IMR-90 (cell line): ENCODE measurements at regions not wholly inside any gene's neighbourhood (a gene's known extent, or its start where the extent isn't known, plus 50 kb on each side); places are given as distances from the start of the nearest gene placed in this dataset.

Experiments
- ATAC-seq: fragments of 200-7000 bp; cut with Tn5 transposase; 2 replicates; pipeline ENCODE4 v1.9.1; 2020; ENCODE audit warnings: low read depth, mild to moderate bottlenecking, moderate library complexity
- BruUV-seq: library from RNA; stranded (reverse); fragments of 400-500 nt; replicated peaks from 2 replicates; lab custom pipeline; 2021; lab: Mats Ljungman, UMichigan
- CTCF ChIA-PET: fragments of 300-600 bp; formaldehyde crosslinking; extraction: SDS; loops from one replicate; lab custom pipeline; 2021; ENCODE audit warnings: antibody characterized with exemption; lab: Yijun Ruan, JAX
- POLR2A ChIA-PET: fragments of 300-600 bp; sonication (Branson Sonifier 250); formaldehyde crosslinking; loops from one replicate; lab custom pipeline; 2022; ENCODE audit warnings: antibody characterized with exemption; ENCODE audit not compliant: unreplicated experiment; lab: Charles Lee
- DNase-seq: peaks from one replicate; pipeline ENCODE4 v3.0.0; 2013
- H2AFZ ChIP-seq: replicated peaks from 2 replicates; pipeline ENCODE3; 2013; ENCODE audit warnings: low read length, mild to moderate bottlenecking; ENCODE audit not compliant: poor library complexity
- H2AK5ac ChIP-seq: 2 replicates; pipeline ENCODE4 v1.6.1; 2013; ENCODE audit warnings: low read depth, low read length, inconsistent platforms
- H2AK9ac ChIP-seq: replicated peaks from 2 replicates; pipeline ENCODE3; 2013; ENCODE audit warnings: mild to moderate bottlenecking, low read depth, low read length, moderate library complexity; ENCODE audit not compliant: poor library complexity
- H2BK120ac ChIP-seq: 2 replicates; pipeline ENCODE4 v1.6.1; 2013; ENCODE audit warnings: low read depth, low read length, inconsistent platforms
- H2BK15ac ChIP-seq: 3 replicates; pipeline ENCODE4 v1.6.1; 2013; ENCODE audit warnings: low read depth, low read length, inconsistent platforms
- H2BK20ac ChIP-seq: 2 replicates; pipeline ENCODE4 v1.6.1; 2013; ENCODE audit warnings: low read depth, mild to moderate bottlenecking, inconsistent platforms, low read length, moderate library complexity
- H2BK5ac ChIP-seq: 2 replicates; pipeline ENCODE4 v1.6.1; 2013; ENCODE audit warnings: mild to moderate bottlenecking, low read depth, low read length, inconsistent platforms; ENCODE audit not compliant: poor library complexity, severe bottlenecking
- H3K14ac ChIP-seq: replicated peaks from 2 replicates; pipeline ENCODE4 v1.6.1; 2013; ENCODE audit warnings: low read depth, low read length, inconsistent platforms
- H3K18ac ChIP-seq: 2 replicates; pipeline ENCODE4 v1.6.1; 2013; ENCODE audit warnings: low read depth, low read length, control low read depth
- H3K23ac ChIP-seq: 2 replicates; pipeline ENCODE4 v1.6.1; 2013; ENCODE audit warnings: low read depth, low read length, inconsistent platforms
- H3K27ac ChIP-seq: 2 replicates; pipeline ENCODE4 v1.5.1; 2013; ENCODE audit warnings: mild to moderate bottlenecking, control low read depth, low read length; ENCODE audit not compliant: insufficient read depth
- H3K27me3 ChIP-seq: 2 replicates; pipeline ENCODE4 v1.6.1; 2013; ENCODE audit warnings: low read length; ENCODE audit not compliant: control insufficient read depth, insufficient read depth
- H3K36me3 ChIP-seq: 2 replicates; pipeline ENCODE4 v1.6.1; 2013; ENCODE audit warnings: low read length, mixed read lengths; ENCODE audit not compliant: control insufficient read depth, insufficient read depth
- H3K4ac ChIP-seq: 2 replicates; pipeline ENCODE4 v1.6.1; 2013; ENCODE audit warnings: low read depth, low read length, inconsistent platforms
- H3K4me1 ChIP-seq: 2 replicates; pipeline ENCODE4 v1.6.1; 2013; ENCODE audit warnings: low read length, mixed read lengths; ENCODE audit not compliant: control insufficient read depth, insufficient read depth
- H3K4me2 ChIP-seq: 2 replicates; pipeline ENCODE4 v1.6.1; 2013; ENCODE audit warnings: low read depth, mild to moderate bottlenecking, control low read depth, low read length, moderate library complexity
- H3K4me3 ChIP-seq: 2 replicates; pipeline ENCODE4 v1.5.1; 2013; ENCODE audit warnings: low read depth, mild to moderate bottlenecking, control low read depth, low read length, moderate library complexity; ENCODE audit not compliant: insufficient read depth
- H3K56ac ChIP-seq: 2 replicates; pipeline ENCODE4 v1.6.1; 2013; ENCODE audit warnings: low read length, inconsistent platforms; ENCODE audit not compliant: insufficient read depth; ENCODE audit errors: extremely low read depth
- H3K79me1 ChIP-seq, 2 experiments: 2 replicates each; pipeline ENCODE4 v1.6.1; 2013; ENCODE audit warnings: low read length in 2 of 2, inconsistent platforms in 1 of 2, low read depth in 1 of 2
- H3K9ac ChIP-seq: 2 replicates; pipeline ENCODE4 v1.6.1; 2013; ENCODE audit warnings: low read depth, low read length, control low read depth
- H3K9me1 ChIP-seq: 2 replicates; pipeline ENCODE4 v1.6.1; 2013; ENCODE audit warnings: low read length, inconsistent platforms; ENCODE audit not compliant: insufficient read depth
- H3K9me3 ChIP-seq: 2 replicates; pipeline ENCODE4 v1.6.1; 2013; ENCODE audit warnings: low read length; ENCODE audit not compliant: control insufficient read depth, insufficient read depth
- H4K20me1 ChIP-seq: 2 replicates; pipeline ENCODE4 v1.6.1; 2013; ENCODE audit warnings: low read length, inconsistent platforms; ENCODE audit not compliant: insufficient read depth
- H4K5ac ChIP-seq: 2 replicates; pipeline ENCODE4 v1.6.1; 2013; ENCODE audit warnings: mild to moderate bottlenecking, low read depth, low read length, control low read depth
- H4K8ac ChIP-seq, 2 experiments: 2 replicates each; pipeline ENCODE4 v1.6.1; 2013; ENCODE audit warnings: low read depth in 2 of 2, low read length in 2 of 2, control low read depth in 1 of 2, inconsistent platforms in 1 of 2
- H4K91ac ChIP-seq: 2 replicates; pipeline ENCODE4 v1.6.1; 2013; ENCODE audit warnings: low read depth, low read length, inconsistent platforms; ENCODE audit not compliant: insufficient read depth
- CEBPB ChIP-seq: IDR thresholded peaks from 2 replicates; pipeline ENCODE4 v1.6.1; 2012; ENCODE audit warnings: low read depth, low read length, improper control_type of control experiment
- ELK1 ChIP-seq: fragments of 150-350 bp; IDR thresholded peaks from 2 replicates; pipeline ENCODE4 v1.6.1; 2016; ENCODE audit warnings: low read depth, mild to moderate bottlenecking, low read length, moderate library complexity, borderline replicate concordance
- MAFK ChIP-seq: IDR thresholded peaks from 2 replicates; pipeline ENCODE4 v1.6.1; 2012; ENCODE audit warnings: low read depth, low read length, improper control_type of control experiment
- MXI1 ChIP-seq: IDR thresholded peaks from 2 replicates; pipeline ENCODE4 v1.6.1; 2012; ENCODE audit warnings: low read depth, mild to moderate bottlenecking, low read length, moderate library complexity, borderline replicate concordance
- POLR2A ChIP-seq: IDR thresholded peaks from 2 replicates; pipeline ENCODE4 v1.6.1; 2012; ENCODE audit warnings: mild to moderate bottlenecking, low read depth, low read length
- SMC3 ChIP-seq: fragments of 150-350 bp; IDR thresholded peaks from 2 replicates; pipeline ENCODE4 v1.6.1; 2016; ENCODE audit warnings: low read depth, mild to moderate bottlenecking, antibody characterized with exemption, low read length, moderate library complexity
- WGBS, 2 experiments: methylation state at CpG; one replicate each; pipeline versions ENCODE4 v1.1.5 to v1.1.7; 2013; ENCODE audit warnings: missing lambda C conversion rate in 2 of 2; ENCODE audit not compliant: insufficient read length in 1 of 2; ENCODE audit errors: extremely low coverage in 2 of 2; 5-methylcytosine and 5-hydroxymethylcytosine counted together
- dilution Hi-C: fragments of 300-500 bp; cut with HindIII; formaldehyde crosslinking; loops from one replicate; pipeline ENCODE4 v1.14.3; 2018; ENCODE audit warnings: low sequenced_read_pairs; ENCODE audit not compliant: unreplicated experiment
- in situ Hi-C: fragments of 300-500 bp; cut with MboI; formaldehyde crosslinking; loops from 3 replicates; pipeline ENCODE4 v1.14.3; 2019; ENCODE audit warnings: low sequenced_read_pairs, inconsistent platforms, mixed read lengths
- intact Hi-C: fragments of 100-400 bp; cut with micrococcal nuclease; formaldehyde crosslinking; loops from 2 replicates; pipeline ENCODE4 v1.10.0; 2022

GRCh38 chr11:13897646-13898276 lies 64.8 kb upstream of the SPON1 start:
- CTCF ChIA-PET: no interaction called here
- H3K9ac ChIP-seq: no peak overlapping the region
- POLR2A ChIA-PET: no interaction called here

More at GRCh38 chr11:13897646-13898276, 64.8 kb upstream of the SPON1 start:
- DNase-seq: no peak
- H3K9me1 ChIP-seq: no peaks in the 10 kb centered on the region
- H2BK15ac ChIP-seq: no peak overlapping the region
- H3K36me3 ChIP-seq: no peaks in the 10 kb centered on the region
- no peak overlapping the region for H3K27ac ChIP-seq
- H2BK120ac ChIP-seq: no peak overlapping the region
- H3K4me3 ChIP-seq: no peak overlapping the region
- H4K5ac ChIP-seq: no peak overlapping the region
- no peak overlapping the region for H3K4ac ChIP-seq
- no peaks in the 10 kb centered on the region for H4K20me1 ChIP-seq
- TF ChIP-seq CEBPB: no peak
- TF ChIP-seq POLR2A: no peak
- TF ChIP-seq ELK1: no peak
- no peak for TF ChIP-seq MAFK
- TF ChIP-seq MXI1: no peak
- no peak for TF ChIP-seq SMC3
- BruUV-seq: no TSS peak
- H2BK5ac ChIP-seq: no peak overlapping the region
- dilution Hi-C loops: no loop called here
- no peaks in the 10 kb centered on the region for H3K79me1 ChIP-seq
- H2AK5ac ChIP-seq: no peak overlapping the region
- WGBS, 2 experiments: 0% methylated on average over 1 of the region's 6 CpGs; no CpG with 5 or more reads in 1 of the 2 experiments
- H3K14ac ChIP-seq: no peak overlapping the region
- no peak overlapping the region for H4K91ac ChIP-seq
- 0 out of 2 replicates have a peak, but pooled peaks cover 3% of the 10 kb centered on the region for H3K27me3 ChIP-seq
- no peak overlapping the region for H2BK20ac ChIP-seq
- H3K4me1 ChIP-seq: no peaks in the 10 kb centered on the region
- H2AFZ ChIP-seq: no peak overlapping the region
- no peak overlapping the region for H3K23ac ChIP-seq
- in situ Hi-C loops: no loop called here
- ATAC-seq: no peak
- no peak overlapping the region for H3K18ac ChIP-seq
- no peak overlapping the region for H4K8ac ChIP-seq
- no peaks in the 10 kb centered on the region for H3K9me3 ChIP-seq
- no peak overlapping the region for H3K56ac ChIP-seq
- no peak overlapping the region for H2AK9ac ChIP-seq
- intact Hi-C loops: no loop called here
- H3K4me2 ChIP-seq: no peak overlapping the region
